ENCODE measurements at regions not wholly inside any gene's neighbourhood (a gene's known extent, or its start where the extent isn't known, plus 50 kb on each side); places are given as distances from the start of the nearest gene placed in this dataset.
A peak's percentile ranks its signal among the peaks of the same experiment; 100 is the strongest.

- Histone ChIP-seq H3K36me3 (replicated peaks in 1 of 2; ENCODE audit: control insufficient read depth in 1 of 2, insufficient read depth in 2 of 2, low read length in 2 of 2) (no peaks in the 10 kb centered on the region), H3K9me3 (replicated peaks in 1 of 2; ENCODE audit: control insufficient read depth in 1 of 2, insufficient read depth in 1 of 2, low read length in 2 of 2) (no peaks in the 10 kb centered on the region), H3K9ac (ENCODE audit: insufficient read depth, low read length, poor library complexity, severe bottlenecking) (no peak overlapping the region), H3K4me3 (replicated peaks in 1 of 3; ENCODE audit: low read depth in 2 of 3, low read length in 3 of 3) (no peak overlapping the region), H3K27ac (ENCODE audit: low read depth in 1 of 2, low read length in 2 of 2) (no peak overlapping the region), H3K79me2 (ENCODE audit: insufficient read depth, low read length) (no peaks in the 10 kb centered on the region), H3K27me3 (ENCODE audit: control insufficient read depth in 2 of 2, insufficient read depth in 2 of 2, low read length in 2 of 2) (no peaks in the 10 kb centered on the region), H4K20me1 (ENCODE audit: insufficient read depth, low read length) (no peaks in the 10 kb centered on the region), H3K4me2 (replicated peaks; ENCODE audit: extremely low read depth, low read length, poor library complexity, severe bottlenecking) (no peak overlapping the region), H2AFZ (ENCODE audit: insufficient read depth, low read depth, low read length, poor library complexity, severe bottlenecking) (no peak overlapping the region), H3K4me1 (ENCODE audit: control insufficient read depth in 1 of 2, insufficient read depth in 2 of 2, low read length in 2 of 2) (no peaks in the 10 kb centered on the region)
- H3K27ac Mint-ChIP-seq = no peak overlapping the region
- peaks cover 0 to 2% (median 0%) of the 10 kb centered on the region in 3 donors for H3K27me3 Mint-ChIP-seq (ENCODE audit: low read depth in 3 of 3)
- H3K36me3 Mint-ChIP-seq = no peaks in the 10 kb centered on the region
- TF ChIP-seq CTCF (IDR thresholded peaks at IDR 0.05) = no peak
- no peak overlapping the region for H3K4me3 Mint-ChIP-seq
- intact Hi-C loops (cut with micrococcal nuclease) = no loop called here
- DNase-seq = no peak
- peaks cover 0 to 3% (median 0%) of the 10 kb centered on the region in 7 donors for H3K9me3 Mint-ChIP-seq
- H3K4me1 Mint-ChIP-seq = peaks cover 2% of the 10 kb centered on the region
Measured at GRCh38 chr12:19978193-19978592, 390.1 kb upstream of the PDE3A start.

GRCh38 chr12:19979584-19979983 lies 388.8 kb upstream of the PDE3A start:
- H3K79me2 ChIP-seq (ENCODE audit: insufficient read depth, low read length) = no peaks in the 10 kb centered on the region
- peak in 1 of 3 donors; percentile 15 for DNase-seq
- no peaks in the 10 kb centered on the region for H3K4me1 Mint-ChIP-seq
- TF ChIP-seq CTCF (IDR thresholded peaks at IDR 0.05) = no peak
- no peaks in the 10 kb centered on the region for H3K9me3 ChIP-seq (replicated peaks in 1 of 2; ENCODE audit: control insufficient read depth in 1 of 2, insufficient read depth in 1 of 2, low read length in 2 of 2)
- H4K20me1 ChIP-seq (ENCODE audit: insufficient read depth, low read length) = no peaks in the 10 kb centered on the region
- H3K4me2 ChIP-seq (replicated peaks; ENCODE audit: extremely low read depth, low read length, poor library complexity, severe bottlenecking) = no peak overlapping the region
- no peak overlapping the region for H2AFZ ChIP-seq (ENCODE audit: insufficient read depth, low read depth, low read length, poor library complexity, severe bottlenecking)
- WGBS (ENCODE audit: insufficient coverage) = 57% methylated on average over 3 of the region's 3 CpGs
- no peak overlapping the region for H3K27ac ChIP-seq (ENCODE audit: low read depth in 1 of 2, low read length in 2 of 2)
- no peak overlapping the region for H3K4me3 Mint-ChIP-seq
- no peak overlapping the region for H3K4me3 ChIP-seq (replicated peaks in 1 of 3; ENCODE audit: low read depth in 2 of 3, low read length in 3 of 3)
- H3K9ac ChIP-seq (ENCODE audit: insufficient read depth, low read length, poor library complexity, severe bottlenecking) = no peak overlapping the region
- no peak overlapping the region for H3K27ac Mint-ChIP-seq
- peaks cover 0 to 3% (median 0%) of the 10 kb centered on the region in 7 donors for H3K9me3 Mint-ChIP-seq
- no peaks in the 10 kb centered on the region for H3K36me3 Mint-ChIP-seq
- no peaks in the 10 kb centered on the region for H3K27me3 ChIP-seq (ENCODE audit: control insufficient read depth in 2 of 2, insufficient read depth in 2 of 2, low read length in 2 of 2)
- no peaks in the 10 kb centered on the region for H3K36me3 ChIP-seq (replicated peaks in 1 of 2; ENCODE audit: control insufficient read depth in 1 of 2, insufficient read depth in 2 of 2, low read length in 2 of 2)
- H3K27me3 Mint-ChIP-seq (ENCODE audit: low read depth in 3 of 3) = peaks cover 0 to 2% (median 0%) of the 10 kb centered on the region in 3 donors
- intact Hi-C loops (cut with micrococcal nuclease) = no loop called here
- no peaks in the 10 kb centered on the region for H3K4me1 ChIP-seq (ENCODE audit: control insufficient read depth in 1 of 2, insufficient read depth in 2 of 2, low read length in 2 of 2)
